GM19193 (cell line): ENCODE measurements at regions not wholly inside any gene's neighbourhood (a gene's known extent, or its start where the extent isn't known, plus 50 kb on each side); places are given as distances from the start of the nearest gene placed in this dataset.

Experiments
- POLR2A ChIP-seq: IDR thresholded peaks from 4 replicates; pipeline ENCODE4 v1.6.1; 2011; ENCODE audit not compliant: insufficient read depth, insufficient read length; ENCODE audit errors: extremely low read depth

DNA sequence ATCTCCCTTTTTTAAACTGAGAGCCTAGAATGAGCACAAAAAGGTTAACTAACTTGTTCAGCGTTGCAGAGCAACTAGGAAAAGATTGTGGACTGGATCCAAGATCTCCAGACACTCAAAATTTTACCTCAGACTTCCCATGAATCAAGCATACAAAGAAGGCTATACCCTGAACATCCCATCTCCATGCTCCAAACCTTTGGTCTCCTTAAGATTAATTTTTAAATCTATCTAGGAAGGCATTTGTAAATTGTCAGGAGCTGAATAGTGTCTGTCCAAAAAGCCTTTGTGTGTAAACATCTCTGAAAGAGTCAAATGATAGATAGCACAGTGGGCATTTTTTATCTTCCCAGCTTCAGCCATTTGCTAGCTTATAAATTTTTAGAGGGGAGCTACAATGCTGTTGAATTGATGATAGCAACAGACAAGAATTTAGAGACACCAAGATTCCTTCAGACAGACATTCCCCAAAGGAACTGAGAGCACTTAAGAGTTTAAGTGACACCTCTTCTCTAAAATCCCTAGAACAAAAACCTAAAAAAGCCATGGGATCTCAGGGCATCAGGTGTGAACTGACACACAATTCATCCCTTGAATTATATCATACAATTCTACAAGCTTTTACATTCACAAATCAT, 480.8 kb upstream of the FAM241A start:
- no peak for TF ChIP-seq POLR2A

DNA sequence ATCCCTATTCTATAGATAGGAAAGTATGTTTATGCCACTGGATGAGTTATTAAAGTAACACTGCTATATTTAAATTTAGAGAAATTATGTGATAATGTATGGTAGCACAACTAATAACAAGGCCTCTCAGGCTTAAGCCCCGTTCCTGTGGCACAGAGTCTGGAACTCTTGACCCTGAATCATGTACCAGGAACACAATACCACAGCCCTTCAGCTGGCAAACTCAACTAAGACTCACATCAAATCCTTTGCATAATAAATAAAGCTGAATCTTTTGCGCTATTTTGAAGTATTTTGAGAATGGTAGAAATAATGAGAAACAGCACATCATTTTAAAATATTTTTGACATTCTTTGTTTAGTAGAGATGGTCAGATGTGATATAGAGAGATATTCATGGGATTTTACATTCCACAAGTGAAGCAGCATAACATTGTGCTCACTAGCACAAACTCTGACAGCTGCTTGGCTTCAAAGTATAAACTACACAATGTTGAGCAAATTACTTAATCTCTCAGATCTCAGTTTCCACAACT, 478.4 kb upstream of the FAM241A start:
- TF ChIP-seq POLR2A, result no peak

DNA sequence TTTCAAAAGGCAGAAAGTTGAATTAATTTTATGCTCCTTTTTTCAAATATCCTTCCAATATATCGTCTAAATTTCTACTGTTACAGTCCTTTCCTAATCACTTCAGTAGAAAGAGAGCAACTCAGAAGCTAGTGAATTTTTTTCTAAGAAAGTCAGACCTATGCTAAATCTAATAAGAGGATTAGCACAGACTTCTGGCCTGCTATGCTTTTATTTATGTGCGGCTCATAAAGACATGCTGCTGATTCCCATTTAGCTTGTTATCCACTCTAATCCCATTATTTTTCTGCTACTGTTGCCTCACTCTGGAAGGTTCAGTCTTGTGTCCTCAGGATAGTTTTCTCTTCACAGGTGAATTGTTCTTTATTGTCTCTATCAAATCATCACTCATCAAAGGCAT, 473.5 kb upstream of the FAM241A start:
- TF ChIP-seq POLR2A, result no peak

- no peak for TF ChIP-seq POLR2A
Measured at GRCh38 chr4:111675746-111676145, 469.5 kb upstream of the FAM241A start.

DNA sequence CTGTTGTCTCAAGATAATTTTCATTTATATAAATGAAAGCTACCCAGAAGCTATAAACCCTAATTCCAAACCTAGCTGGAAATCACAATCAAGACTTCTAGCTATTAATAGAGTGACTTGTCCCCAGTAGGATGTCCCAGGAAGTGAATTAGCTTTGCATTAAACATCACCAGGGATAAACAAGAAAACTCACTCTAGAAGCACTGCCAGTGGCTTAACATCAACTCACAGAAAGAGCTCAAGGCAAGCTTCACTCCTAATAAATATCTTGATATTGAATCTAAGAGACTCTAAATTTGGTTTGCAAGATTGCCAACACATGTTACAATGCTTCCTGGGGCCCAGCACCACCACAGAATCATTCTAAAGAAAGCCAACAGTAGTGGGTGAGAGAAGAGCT, 468.7 kb upstream of the FAM241A start:
- TF ChIP-seq POLR2A, result no peak

DNA sequence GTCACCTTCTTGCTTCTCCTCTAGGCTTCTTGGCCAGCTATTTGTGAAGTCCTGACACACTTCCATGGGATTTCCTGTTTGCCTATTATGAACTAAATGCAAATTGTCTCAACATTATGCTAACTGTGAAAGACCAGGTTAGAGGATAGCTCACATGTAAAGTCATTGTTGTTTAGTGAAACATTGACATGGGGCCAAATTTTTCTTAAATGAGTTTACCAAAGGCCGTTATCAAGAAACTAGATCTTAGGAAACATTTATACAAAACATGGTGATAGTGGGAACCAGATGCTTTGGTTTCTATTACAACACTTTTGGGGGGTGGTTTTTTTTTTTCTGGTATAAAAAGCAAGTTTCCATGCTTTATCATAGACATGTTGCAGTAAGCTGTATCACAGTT, 466.8 kb upstream of the FAM241A start:
- TF ChIP-seq POLR2A, result no peak

DNA sequence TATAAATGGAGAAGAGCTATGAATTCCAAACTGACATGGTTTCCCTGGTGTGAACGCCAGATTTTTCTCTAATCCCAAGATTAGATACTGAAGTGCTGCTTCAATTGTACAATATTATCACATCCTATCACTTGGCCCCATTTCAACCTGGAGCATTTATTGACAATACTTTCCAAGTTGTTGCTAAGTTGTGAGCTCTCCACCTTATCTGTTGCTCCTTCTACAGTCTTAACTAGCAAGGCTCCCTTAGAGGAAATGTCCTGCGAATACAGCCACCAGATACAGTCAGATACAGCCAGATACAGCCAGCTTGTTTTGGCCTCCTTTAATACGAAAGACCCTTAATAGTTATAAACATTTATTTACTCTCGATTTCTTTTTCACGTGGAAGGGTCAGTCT, 466.3 kb upstream of the FAM241A start:
- no peak for TF ChIP-seq POLR2A

DNA sequence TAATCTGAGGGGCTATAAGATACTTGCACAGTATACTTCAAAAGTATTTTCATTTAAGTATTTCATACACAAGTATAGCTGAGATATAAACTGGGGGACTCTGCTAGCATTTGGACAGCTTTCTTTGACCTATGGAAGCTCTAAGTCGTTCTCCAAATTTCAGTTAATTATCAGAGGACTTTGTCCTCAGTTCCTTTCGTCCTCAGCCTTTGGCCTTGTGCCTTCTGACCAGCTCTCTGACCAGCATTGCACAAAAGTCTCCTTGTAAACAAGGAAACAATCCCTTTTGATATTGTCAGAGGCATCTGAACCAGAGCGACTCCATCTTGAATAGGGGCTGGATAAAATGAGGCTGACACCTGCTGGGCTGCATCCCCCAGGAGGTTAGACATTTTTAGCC, 464.0 kb upstream of the FAM241A start:
- TF ChIP-seq POLR2A, result no peak

GRCh38 chr4:111681751-111682150, 463.5 kb upstream of the FAM241A start:
- no peak for TF ChIP-seq POLR2A

GRCh38 chr4:111685205-111685604, 460.0 kb upstream of the FAM241A start:
- TF ChIP-seq POLR2A, result no peak

- TF ChIP-seq POLR2A, result no peak
Measured at GRCh38 chr4:111689214-111689613, 456.0 kb upstream of the FAM241A start.

DNA sequence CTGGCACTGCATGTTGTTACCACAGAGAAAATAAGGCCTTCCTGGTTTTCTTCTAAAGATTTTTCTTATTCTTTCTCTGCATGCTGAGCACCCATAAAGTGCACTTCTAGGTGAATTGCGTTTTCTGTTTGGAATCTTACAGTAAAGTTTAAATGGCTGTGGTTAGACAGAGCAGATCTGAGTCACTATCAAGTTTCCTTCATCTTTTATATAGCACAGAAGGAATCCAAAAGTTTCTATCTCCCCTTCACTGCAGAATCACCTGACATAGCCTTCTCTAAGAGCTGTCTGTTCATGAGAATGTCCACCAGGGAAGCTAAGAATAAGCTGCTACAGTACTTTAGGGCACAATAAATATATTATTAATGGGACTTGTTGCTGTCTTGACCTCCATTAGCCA, 455.5 kb upstream of the FAM241A start:
- no peak for TF ChIP-seq POLR2A

- no peak for TF ChIP-seq POLR2A
Measured at GRCh38 chr4:111693758-111694157, 451.5 kb upstream of the FAM241A start.

- TF ChIP-seq POLR2A, result no peak
Measured at GRCh38 chr4:111695677-111696076, 449.6 kb upstream of the FAM241A start.

DNA sequence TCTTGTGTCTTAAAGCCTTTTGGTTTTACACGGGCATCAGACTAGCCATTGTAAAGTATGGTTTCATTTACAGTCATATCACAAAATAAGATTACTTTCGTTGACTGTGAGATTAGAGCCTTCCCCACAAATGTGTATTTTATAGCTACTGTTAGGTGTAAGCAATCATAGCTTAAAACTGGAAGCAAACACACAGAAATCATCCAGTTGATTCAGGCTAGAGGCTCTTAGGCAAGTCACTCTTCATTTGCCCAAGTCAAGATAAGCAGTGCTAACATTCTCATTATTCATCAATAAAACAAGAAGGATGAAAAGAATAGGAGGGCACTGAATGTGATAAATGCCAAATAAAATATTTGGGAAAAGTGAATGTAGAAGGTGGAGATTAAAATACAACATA, 448.7 kb upstream of the FAM241A start:
- no peak for TF ChIP-seq POLR2A

GRCh38 chr4:111697176-111697942, 447.9 kb upstream of the FAM241A start:
- TF ChIP-seq POLR2A, result no peak
